ENCODE measurements at regions not wholly inside any gene's neighbourhood (a gene's known extent, or its start where the extent isn't known, plus 50 kb on each side); places are given as distances from the start of the nearest gene placed in this dataset.

DNA sequence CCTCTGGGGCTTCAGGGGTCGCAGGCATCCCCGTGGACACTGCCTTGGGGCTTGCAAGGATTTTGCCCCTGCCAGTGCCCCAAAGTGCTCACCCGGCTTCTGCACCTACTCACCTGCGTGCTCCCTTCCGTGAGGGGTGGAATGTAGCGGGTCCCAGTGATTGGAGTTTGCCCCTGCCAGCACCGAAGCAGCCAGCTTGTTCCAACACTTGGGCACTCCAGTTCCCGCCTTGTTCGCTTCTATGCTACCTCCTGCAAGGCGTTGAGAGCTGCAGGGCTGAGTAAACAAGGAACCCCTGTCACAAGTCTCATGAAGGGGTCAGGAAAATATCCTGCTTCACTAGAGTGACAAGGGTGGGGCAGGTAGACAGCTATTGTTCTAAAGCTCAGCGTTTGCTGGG, 631.5 kb downstream of the EPHA4 start:
- FAIRE-seq: no peak
- H3K27ac ChIP-seq (ENCODE audit: low read depth in 2 of 2, low read length in 2 of 2): no peak overlapping the region
- DNase-seq: no peak
- H3K36me3 ChIP-seq (ENCODE audit: control insufficient read depth in 2 of 3, insufficient read depth in 3 of 3, low read length in 3 of 3): no peaks in the 10 kb centered on the region
- no peak overlapping the region for H3K9ac ChIP-seq (ENCODE audit: low read length in 3 of 3)
- H3K4me3 ChIP-seq (ENCODE audit: low read length in 3 of 3): no peak overlapping the region
- H3K9me3 ChIP-seq (ENCODE audit: control insufficient read depth in 2 of 3, insufficient read depth in 1 of 3, low read length in 3 of 3): no peaks in the 10 kb centered on the region
- intact Hi-C loops (cut with DNase I): no loop called here
- no peaks in the 10 kb centered on the region for H3K27me3 ChIP-seq (ENCODE audit: control insufficient read depth, insufficient read depth, low read length)
- TF ChIP-seq, protein P1, sequence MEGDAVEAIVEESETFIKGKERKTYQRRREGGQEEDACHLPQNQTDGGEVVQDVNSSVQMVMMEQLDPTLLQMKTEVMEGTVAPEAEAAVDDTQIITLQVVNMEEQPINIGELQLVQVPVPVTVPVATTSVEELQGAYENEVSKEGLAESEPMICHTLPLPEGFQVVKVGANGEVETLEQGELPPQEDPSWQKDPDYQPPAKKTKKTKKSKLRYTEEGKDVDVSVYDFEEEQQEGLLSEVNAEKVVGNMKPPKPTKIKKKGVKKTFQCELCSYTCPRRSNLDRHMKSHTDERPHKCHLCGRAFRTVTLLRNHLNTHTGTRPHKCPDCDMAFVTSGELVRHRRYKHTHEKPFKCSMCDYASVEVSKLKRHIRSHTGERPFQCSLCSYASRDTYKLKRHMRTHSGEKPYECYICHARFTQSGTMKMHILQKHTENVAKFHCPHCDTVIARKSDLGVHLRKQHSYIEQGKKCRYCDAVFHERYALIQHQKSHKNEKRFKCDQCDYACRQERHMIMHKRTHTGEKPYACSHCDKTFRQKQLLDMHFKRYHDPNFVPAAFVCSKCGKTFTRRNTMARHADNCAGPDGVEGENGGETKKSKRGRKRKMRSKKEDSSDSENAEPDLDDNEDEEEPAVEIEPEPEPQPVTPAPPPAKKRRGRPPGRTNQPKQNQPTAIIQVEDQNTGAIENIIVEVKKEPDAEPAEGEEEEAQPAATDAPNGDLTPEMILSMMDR (IDR thresholded peaks at IDR 0.05; ENCODE audit: borderline replicate concordance, extremely low read depth, insufficient read depth): no peak
- no peaks in the 10 kb centered on the region for H3K4me1 ChIP-seq (ENCODE audit: control insufficient read depth in 2 of 3, insufficient read depth in 2 of 3, low read depth in 1 of 3, low read length in 3 of 3)

DNA sequence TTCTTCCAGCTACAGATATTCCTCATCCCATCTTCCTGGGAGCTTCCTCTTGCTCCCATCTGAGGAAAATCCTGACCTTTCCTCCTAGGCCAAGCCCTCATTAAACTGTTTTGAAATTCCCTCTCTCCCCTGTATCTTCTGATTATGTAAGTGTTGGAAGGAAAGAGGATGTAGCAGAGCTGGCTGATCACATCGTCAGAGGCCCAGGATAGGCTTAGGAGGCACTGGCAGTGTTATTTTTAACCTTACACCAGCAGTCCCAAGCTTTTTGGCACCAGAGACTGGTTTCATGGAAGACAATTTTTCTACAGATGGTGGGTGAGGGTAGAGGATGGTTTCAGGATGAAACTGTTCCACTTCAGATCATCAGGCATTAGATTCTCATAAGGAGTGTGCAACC, 630.4 kb downstream of the EPHA4 start:
- no peaks in the 10 kb centered on the region for H3K27me3 ChIP-seq (ENCODE audit: control insufficient read depth, insufficient read depth, low read length)
- H3K27ac ChIP-seq (ENCODE audit: low read depth in 2 of 2, low read length in 2 of 2): no peak overlapping the region
- no peaks in the 10 kb centered on the region for H3K36me3 ChIP-seq (ENCODE audit: control insufficient read depth in 2 of 3, insufficient read depth in 3 of 3, low read length in 3 of 3)
- H3K4me1 ChIP-seq (ENCODE audit: control insufficient read depth in 2 of 3, insufficient read depth in 2 of 3, low read depth in 1 of 3, low read length in 3 of 3): no peaks in the 10 kb centered on the region
- intact Hi-C loops (cut with DNase I): no loop called here
- no peak overlapping the region for H3K4me3 ChIP-seq (ENCODE audit: low read length in 3 of 3)
- TF ChIP-seq, protein P1 (IDR thresholded peaks at IDR 0.05; ENCODE audit: borderline replicate concordance, extremely low read depth, insufficient read depth): no peak
- DNase-seq (no peak), FAIRE-seq (no peak)
- H3K9ac ChIP-seq (ENCODE audit: low read length in 3 of 3): no peak overlapping the region
- H3K9me3 ChIP-seq (ENCODE audit: control insufficient read depth in 2 of 3, insufficient read depth in 1 of 3, low read length in 3 of 3): no peaks in the 10 kb centered on the region

DNA sequence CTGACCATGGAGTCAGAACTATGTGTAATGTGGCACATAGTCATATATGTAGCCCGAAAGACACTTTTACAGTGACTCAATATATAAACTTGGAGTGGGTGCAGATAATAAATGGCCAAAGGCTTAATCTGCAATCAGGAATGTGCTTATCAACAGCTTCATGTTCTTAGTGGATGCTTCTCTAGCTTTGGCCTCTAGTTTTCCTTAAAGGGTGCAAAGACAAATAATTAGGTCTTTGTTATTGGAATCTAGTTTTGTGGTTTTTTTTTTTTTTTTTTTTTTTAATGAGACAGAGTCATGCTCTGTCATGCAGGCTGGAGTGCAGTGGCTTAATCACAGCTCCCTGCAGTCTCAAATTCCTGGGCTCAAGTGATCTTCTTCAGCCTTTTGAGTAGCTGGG, 625.6 kb downstream of the EPHA4 start:
- intact Hi-C loops (cut with DNase I): no loop called here
- Histone ChIP-seq H3K4me1 (ENCODE audit: control insufficient read depth in 2 of 3, insufficient read depth in 2 of 3, low read depth in 1 of 3, low read length in 3 of 3) (no peaks in the 10 kb centered on the region), H3K27me3 (ENCODE audit: control insufficient read depth, insufficient read depth, low read length) (no peaks in the 10 kb centered on the region), H3K27ac (ENCODE audit: low read depth in 2 of 2, low read length in 2 of 2) (no peak overlapping the region), H3K9ac (ENCODE audit: low read length in 3 of 3) (no peak overlapping the region), H3K9me3 (ENCODE audit: control insufficient read depth in 2 of 3, insufficient read depth in 1 of 3, low read length in 3 of 3) (no peaks in the 10 kb centered on the region), H3K36me3 (ENCODE audit: control insufficient read depth in 2 of 3, insufficient read depth in 3 of 3, low read length in 3 of 3) (no peaks in the 10 kb centered on the region), H3K4me3 (ENCODE audit: low read length in 3 of 3) (no peak overlapping the region)
- FAIRE-seq: no peak
- TF ChIP-seq, protein P1 (IDR thresholded peaks at IDR 0.05; ENCODE audit: borderline replicate concordance, extremely low read depth, insufficient read depth): no peak
- DNase-seq: no peak

DNA sequence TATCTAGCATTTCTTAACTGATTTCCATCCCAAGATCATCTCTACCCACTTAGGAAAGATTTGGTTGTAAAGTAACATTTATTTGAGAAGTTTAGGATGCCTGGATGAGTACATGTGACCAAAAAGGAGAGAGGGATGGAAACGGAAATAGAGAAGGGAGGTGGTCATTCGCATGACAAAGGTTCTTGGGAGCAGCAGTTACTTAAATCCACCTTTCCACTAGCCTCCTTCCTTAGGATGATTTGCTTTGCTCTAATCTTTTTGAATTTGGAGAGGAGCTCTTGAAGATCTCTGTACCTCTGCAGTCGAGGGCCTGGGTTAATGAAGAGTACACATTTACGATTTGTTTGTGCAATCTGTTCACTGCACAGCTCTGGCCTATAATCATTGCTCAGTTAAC, 623.5 kb downstream of the EPHA4 start:
- H3K4me3 ChIP-seq (ENCODE audit: low read length in 3 of 3): no peak overlapping the region
- H3K36me3 ChIP-seq (ENCODE audit: control insufficient read depth in 2 of 3, insufficient read depth in 3 of 3, low read length in 3 of 3): no peaks in the 10 kb centered on the region
- no peak for FAIRE-seq
- H3K4me1 ChIP-seq (ENCODE audit: control insufficient read depth in 2 of 3, insufficient read depth in 2 of 3, low read depth in 1 of 3, low read length in 3 of 3): no peaks in the 10 kb centered on the region
- intact Hi-C loops (cut with DNase I): no loop called here
- H3K27ac ChIP-seq (ENCODE audit: low read depth in 2 of 2, low read length in 2 of 2): no peak overlapping the region
- no peaks in the 10 kb centered on the region for H3K27me3 ChIP-seq (ENCODE audit: control insufficient read depth, insufficient read depth, low read length)
- DNase-seq: no peak
- TF ChIP-seq, protein P1 (IDR thresholded peaks at IDR 0.05; ENCODE audit: borderline replicate concordance, extremely low read depth, insufficient read depth): no peak
- no peaks in the 10 kb centered on the region for H3K9me3 ChIP-seq (ENCODE audit: control insufficient read depth in 2 of 3, insufficient read depth in 1 of 3, low read length in 3 of 3)
- no peak overlapping the region for H3K9ac ChIP-seq (ENCODE audit: low read length in 3 of 3)

Data from kidney (tissue), 13 donors.